A549 (cell line): ENCODE measurements at regions not wholly inside any gene's neighbourhood (a gene's known extent, or its start where the extent isn't known, plus 50 kb on each side); places are given as distances from the start of the nearest gene placed in this dataset.
A peak's percentile ranks its signal among the peaks of the same experiment; 100 is the strongest.

Experiments
- ATAC-seq, 2 experiments: fragments of 200-7000 bp in 1 of 2; fragments of >200 bp in 1 of 2; cut with Nextera tagmentation in 1 of 2; cut with Tn5 transposase in 1 of 2; 3 replicates each; pipeline versions ENCODE4 v1.8.0 to v1.9.1; 2018 to 2020; ENCODE audit warnings: mild to moderate bottlenecking in 1 of 2, moderate library complexity in 1 of 2
- CTCF ChIA-PET: fragments of 300-600 bp; sonication (Branson Sonifier 250); formaldehyde crosslinking; extraction: SDS; loops from one replicate; lab custom pipeline; 2021; ENCODE audit warnings: antibody characterized with exemption, inconsistent platforms; lab: Yijun Ruan, JAX
- POLR2A ChIA-PET: fragments of 350-600 bp; formaldehyde crosslinking; extraction: SDS; loops from one replicate; lab custom pipeline; 2021; ENCODE audit warnings: antibody characterized with exemption, inconsistent platforms; lab: Yijun Ruan, JAX
- DNase-seq, 2 experiments: peaks; one replicate each; pipeline versions ENCODE4 v3.0.0 to v3.0.0-alpha.2; 2011 to 2016; ENCODE audit warnings: low read depth in 1 of 2, low spot score in 1 of 2
- FAIRE-seq: peaks from 2 replicates; lab custom pipeline; 2011; peaks lifted over from hg19 to GRCh38; lab: Jason Lieb, UNC
- H3K27ac ChIP-seq, 2 experiments: fragments of >200 bp; sonication (Bioruptor Twin); formaldehyde crosslinking; 3 replicates each; pipeline ENCODE4 v1.5.1; 2016 to 2017
- H3K4me1 ChIP-seq: fragments of >200 bp; sonication (Bioruptor Twin); formaldehyde crosslinking; 3 replicates; pipeline ENCODE4 v1.6.1; 2016
- H3K4me2 ChIP-seq: fragments of >200 bp; sonication (Bioruptor Twin); formaldehyde crosslinking; 3 replicates; pipeline ENCODE4 v1.6.1; 2016
- H3K4me3 ChIP-seq: fragments of >200 bp; sonication (Bioruptor Twin); formaldehyde crosslinking; 3 replicates; pipeline ENCODE4 v1.5.1; 2016
- H3K9me3 ChIP-seq: fragments of >200 bp; sonication (Bioruptor Twin); formaldehyde crosslinking; 3 replicates; pipeline ENCODE4 v1.6.1; 2016
- ATOH8 ChIP-seq: fragments of 250-450 bp; sonication (Bioruptor Pico); IDR thresholded peaks from 2 replicates; pipeline ENCODE4 v1.5.0; 2020; ENCODE audit warnings: low read depth, mild to moderate bottlenecking, moderate library complexity
- CBX8 ChIP-seq: fragments of 200-600 bp; sonication (generic); IDR thresholded peaks from 2 replicates; pipeline ENCODE4 v1.6.1; 2016
- GATA3 ChIP-seq: IDR thresholded peaks from 2 replicates; pipeline ENCODE4 v1.6.1; 2012; ENCODE audit warnings: borderline replicate concordance
- HOXB5 ChIP-seq: fragments of 250-450 bp; sonication (Bioruptor Pico); IDR thresholded peaks from 2 replicates; pipeline ENCODE4 v1.5.0; 2020; ENCODE audit warnings: mild to moderate bottlenecking, moderate library complexity
- MAFK ChIP-seq: fragments of 450-650 bp; IDR thresholded peaks from 2 replicates; pipeline ENCODE4 v1.6.1; 2014; ENCODE audit not compliant: partially characterized antibody
- NFE2L2 ChIP-seq: fragments of 150-350 bp; conservative IDR thresholded peaks from 2 replicates; pipeline ENCODE4 v1.6.1; 2014; ENCODE audit warnings: low read length
- NR3C1 ChIP-seq: fragments of >200 bp; sonication (Bioruptor Twin); formaldehyde crosslinking; IDR thresholded peaks from 3 replicates; pipeline ENCODE4 v1.6.1; 2017
- PBX3 ChIP-seq: IDR thresholded peaks from 2 replicates; pipeline ENCODE4 v1.6.1; 2012
- RCOR1 ChIP-seq: fragments of 150-350 bp; IDR thresholded peaks from 2 replicates; pipeline ENCODE4 v1.6.1; 2014; ENCODE audit warnings: antibody characterized with exemption, low read length, low read depth
- REST ChIP-seq: fragments of 200-600 bp; sonication (generic); IDR thresholded peaks from 2 replicates; pipeline ENCODE4 v1.6.1; 2016; ENCODE audit warnings: antibody characterized with exemption, mild to moderate bottlenecking, moderate library complexity
- TP53 ChIP-seq: fragments of 250-450 bp; sonication (Bioruptor Pico); IDR thresholded peaks from 2 replicates; pipeline ENCODE4 v1.5.0; 2021; ENCODE audit warnings: mild to moderate bottlenecking, moderate library complexity
- ZC3H11A ChIP-seq: fragments of 450-650 bp; IDR thresholded peaks from 2 replicates; pipeline ENCODE4 v1.6.1; 2014; ENCODE audit warnings: antibody characterized with exemption, mild to moderate bottlenecking
- WGBS: methylation state at CpG from one replicate; pipeline ENCODE4 v1.1.6; 2017; ENCODE audit errors: missing lambda C conversion rate; 5-methylcytosine and 5-hydroxymethylcytosine counted together
- TF ChIP-seq, protein P1 (sequence below): fragments of 450-650 bp; IDR thresholded peaks from 2 replicates; pipeline ENCODE4 v1.6.1; 2014; ENCODE audit warnings: antibody characterized with exemption

GRCh38 chrX:25300994-25301393, 285.2 kb upstream of the ARX start:
- DNase-seq (no peak), FAIRE-seq (no peak), ATAC-seq (no peak)
- H3K4me2 ChIP-seq = no peak overlapping the region
- H3K4me1 ChIP-seq = no peaks in the 10 kb centered on the region
- no peaks in the 10 kb centered on the region for H3K9me3 ChIP-seq
- no peak overlapping the region for H3K4me3 ChIP-seq
- 39% methylated on average over 2 of the region's 2 CpGs for WGBS
- CTCF ChIA-PET = no interaction called here
- POLR2A ChIA-PET = no interaction called here
- TF ChIP-seq MAFK (no peak), ZC3H11A (no peak), PBX3 (no peak), HOXB5 (CRISPR knock-in tag) (no peak), RCOR1 (no peak), ATOH8 (CRISPR knock-in tag) (no peak)
- TF ChIP-seq, protein P1, sequence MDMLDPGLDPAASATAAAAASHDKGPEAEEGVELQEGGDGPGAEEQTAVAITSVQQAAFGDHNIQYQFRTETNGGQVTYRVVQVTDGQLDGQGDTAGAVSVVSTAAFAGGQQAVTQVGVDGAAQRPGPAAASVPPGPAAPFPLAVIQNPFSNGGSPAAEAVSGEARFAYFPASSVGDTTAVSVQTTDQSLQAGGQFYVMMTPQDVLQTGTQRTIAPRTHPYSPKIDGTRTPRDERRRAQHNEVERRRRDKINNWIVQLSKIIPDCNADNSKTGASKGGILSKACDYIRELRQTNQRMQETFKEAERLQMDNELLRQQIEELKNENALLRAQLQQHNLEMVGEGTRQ = no peak
- H3K27ac ChIP-seq = no peak overlapping the region

- H3K4me2 ChIP-seq = no peak overlapping the region
- ChIA-PET POLR2A (no interaction called here), CTCF (no interaction called here)
- H3K9me3 ChIP-seq = no peaks in the 10 kb centered on the region
- H3K4me3 ChIP-seq = no peak overlapping the region
- FAIRE-seq (no peak), DNase-seq (no peak), ATAC-seq (no peak)
- no peak for TF ChIP-seq NFE2L2
- TF ChIP-seq CBX8 = no peak
- WGBS = 0% methylated on average over 1 of the region's 1 CpG
- H3K27ac ChIP-seq = no peak overlapping the region
- no peaks in the 10 kb centered on the region for H3K4me1 ChIP-seq
These were observed 281.1 kb upstream of the ARX start for GRCh38 chrX:25296850-25297249.

DNA sequence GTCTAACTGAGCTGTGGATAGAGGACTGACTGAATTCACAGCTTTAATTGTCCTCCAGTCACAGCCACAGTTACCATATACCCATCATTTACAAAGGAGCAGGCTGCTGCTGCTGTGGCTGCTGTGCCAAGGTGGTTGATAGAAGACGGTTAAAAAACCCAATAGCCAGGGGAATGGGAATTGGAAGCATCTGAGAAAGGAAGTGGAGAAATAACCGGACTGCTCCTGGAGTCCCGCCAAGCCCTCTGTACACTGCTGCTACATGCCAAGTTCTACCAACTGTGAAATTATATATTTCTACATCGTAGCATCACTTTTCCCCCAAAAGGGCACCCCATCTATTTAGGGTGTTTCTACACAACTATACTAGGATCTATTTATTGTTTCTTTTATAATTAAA, 279.7 kb upstream of the ARX start:
- no peak for FAIRE-seq

DNA sequence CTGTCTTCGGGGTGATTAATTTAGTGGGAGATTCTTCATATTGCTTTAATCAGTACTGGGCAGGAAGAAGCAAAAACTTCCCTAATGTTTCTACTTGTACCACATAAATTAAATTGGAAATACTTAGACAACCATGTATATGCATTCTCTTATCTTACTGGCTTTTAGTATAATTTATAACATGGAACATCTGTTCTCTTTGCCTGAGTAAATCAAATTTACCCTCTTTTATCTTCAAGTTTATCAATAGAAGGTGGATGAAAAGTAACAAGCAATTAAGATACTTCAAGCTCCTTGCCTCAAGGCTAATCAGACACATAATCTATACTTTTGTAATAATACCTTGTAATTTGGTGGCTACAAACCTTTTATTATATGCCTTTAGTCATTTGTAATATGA, 274.4 kb upstream of the ARX start:
- DNase-seq (no peak), FAIRE-seq (peak; percentile 85), ATAC-seq (no peak)
- H3K4me1 ChIP-seq = no peaks in the 10 kb centered on the region
- ChIA-PET POLR2A (no interaction called here), CTCF (no interaction called here)
- WGBS = 0% methylated on average over 1 of the region's 1 CpG
- no peaks in the 10 kb centered on the region for H3K9me3 ChIP-seq
- TF ChIP-seq HOXB5 (CRISPR knock-in tag) (no peak), TP53 (CRISPR knock-in tag) (no peak), ZC3H11A (no peak)
- no peak overlapping the region for H3K4me2 ChIP-seq
- H3K27ac ChIP-seq = no peak overlapping the region
- H3K4me3 ChIP-seq = no peak overlapping the region

More for the DNA sequence above, 279.7 kb upstream of the ARX start:
- Histone ChIP-seq H3K4me2 (no peak overlapping the region), H3K4me1 (no peaks in the 10 kb centered on the region), H3K4me3 (no peak overlapping the region), H3K9me3 (no peaks in the 10 kb centered on the region), H3K27ac (no peak overlapping the region)
- POLR2A ChIA-PET = no interaction called here
- CTCF ChIA-PET = no interaction called here
- no peak for TF ChIP-seq ZC3H11A
- 5% methylated on average over 4 of the region's 4 CpGs for WGBS
- ATAC-seq (no peak), DNase-seq (no peak)

GRCh38 chrX:25288676-25289075, 272.9 kb upstream of the ARX start:
- no peak for TF ChIP-seq REST
- TF ChIP-seq GATA3 = no peak
- no peak for TF ChIP-seq NR3C1
- no peak for TF ChIP-seq ATOH8 (CRISPR knock-in tag)
- no peak for TF ChIP-seq CBX8
- TF ChIP-seq, all 56 proteins: peak for 0
- FAIRE-seq (no peak), ATAC-seq (no peak), DNase-seq (no peak)
- CTCF ChIA-PET = no interaction called here
- 4% methylated on average over 1 of the region's 1 CpG for WGBS
- Histone ChIP-seq H3K9me3 (no peaks in the 10 kb centered on the region), H3K27ac (no peak overlapping the region), H3K4me2 (no peak overlapping the region), H3K4me3 (no peak overlapping the region), H3K4me1 (no peaks in the 10 kb centered on the region)
- POLR2A ChIA-PET = no interaction called here
